Tibial artery (tissue), 4 donors: ENCODE measurements at regions not wholly inside any gene's neighbourhood (a gene's known extent, or its start where the extent isn't known, plus 50 kb on each side); places are given as distances from the start of the nearest gene placed in this dataset.

Experiments
- DNase-seq, 2 donors: peaks; one replicate each; pipeline ENCODE4 v3.0.0-alpha.2; 2019
- H3K27ac ChIP-seq, 2 donors: fragments of 200-600 bp; sonication (generic) in 1 of 2; 1 replicate in 1 of 2; 2 replicates in 1 of 2; pipeline ENCODE4 v1.5.1; 2018 to 2019; ENCODE audit warnings: mild to moderate bottlenecking in 1 of 2
- H3K27me3 ChIP-seq, 2 donors: fragments of 200-600 bp; sonication (generic) in 1 of 2; one replicate each; pipeline versions ENCODE4 v1.5.1 to v1.6.0; 2016 to 2019
- H3K36me3 ChIP-seq, 3 donors: fragments of 200-600 bp; sonication (generic) in 2 of 3; one replicate each; pipeline ENCODE4 v1.5.1; 2016 to 2019; ENCODE audit warnings: mild to moderate bottlenecking in 2 of 3
- H3K4me1 ChIP-seq, 4 donors: fragments of 200-600 bp; sonication (generic) in 2 of 4; 1 replicate in 3 of 4; 2 replicates in 1 of 4; pipeline ENCODE4 v1.5.1; 2016 to 2019
- H3K4me3 ChIP-seq, 2 donors: fragments of 200-600 bp; sonication (generic) in 1 of 2; 1 replicate in 1 of 2; 2 replicates in 1 of 2; pipeline ENCODE4 v1.5.1; 2018 to 2019; ENCODE audit warnings: mild to moderate bottlenecking in 2 of 2
- H3K9me3 ChIP-seq, 3 donors: fragments of 200-600 bp; sonication (generic) in 1 of 3; one replicate each; pipeline ENCODE4 v1.5.1; 2016 to 2019
- CTCF ChIP-seq, 2 experiments: fragments of 200-600 bp in 1 of 2; fragments of 450-650 bp in 1 of 2; IDR thresholded peaks; one replicate each; pipeline ENCODE4 v1.5.1; 2017 to 2019; ENCODE audit warnings: antibody characterized with exemption in 2 of 2, mild to moderate bottlenecking in 1 of 2, moderate library complexity in 1 of 2
- intact Hi-C: fragments of 100-400 bp; cut with DNase I; formaldehyde crosslinking; loops from one replicate; pipeline ENCODE4 v1.15.0; 2023; ENCODE audit warnings: low total_unique reads

- no peaks in the 10 kb centered on the region for H3K27me3 ChIP-seq
- no peaks in the 10 kb centered on the region for H3K36me3 ChIP-seq
- intact Hi-C loops, result no loop called here
- no peak overlapping the region for H3K4me3 ChIP-seq
- no peak for DNase-seq
- H3K4me1 ChIP-seq, result no peaks in the 10 kb centered on the region
- no peaks in the 10 kb centered on the region for H3K9me3 ChIP-seq
- no peak for TF ChIP-seq CTCF (IDR thresholded peaks at IDR 0.05)
- H3K27ac ChIP-seq, result no peak overlapping the region
These were observed 559.2 kb downstream of the KCNJ18 start for GRCh38 chr17:22251498-22251897.

DNA sequence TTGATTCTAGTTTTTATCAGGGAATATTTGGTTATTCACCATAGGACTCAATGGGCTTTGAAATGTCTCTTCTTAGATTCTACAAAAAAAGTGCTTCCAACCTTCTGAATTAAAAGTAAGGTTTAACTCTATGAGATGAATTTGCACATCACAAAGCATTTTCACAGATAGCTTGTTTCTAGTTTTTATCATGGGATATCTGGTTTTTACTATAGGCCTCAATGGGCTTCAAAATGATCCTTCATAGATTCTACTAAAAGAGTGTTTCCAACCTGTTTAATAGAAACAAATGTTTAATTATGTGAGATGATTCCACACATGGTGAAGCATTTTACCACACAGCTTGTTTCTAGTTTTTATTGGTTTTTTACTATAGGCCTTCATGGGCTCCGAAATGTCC is 560.7 kb downstream of the KCNJ18 start:
- Histone ChIP-seq H3K27me3 (no peaks in the 10 kb centered on the region), H3K36me3 (no peaks in the 10 kb centered on the region), H3K27ac (no peak overlapping the region), H3K4me1 (no peaks in the 10 kb centered on the region), H3K9me3 (no peaks in the 10 kb centered on the region), H3K4me3 (no peak overlapping the region)
- intact Hi-C loops, result no loop called here
- TF ChIP-seq CTCF (IDR thresholded peaks at IDR 0.05), result no peak
- no peak for DNase-seq

DNA sequence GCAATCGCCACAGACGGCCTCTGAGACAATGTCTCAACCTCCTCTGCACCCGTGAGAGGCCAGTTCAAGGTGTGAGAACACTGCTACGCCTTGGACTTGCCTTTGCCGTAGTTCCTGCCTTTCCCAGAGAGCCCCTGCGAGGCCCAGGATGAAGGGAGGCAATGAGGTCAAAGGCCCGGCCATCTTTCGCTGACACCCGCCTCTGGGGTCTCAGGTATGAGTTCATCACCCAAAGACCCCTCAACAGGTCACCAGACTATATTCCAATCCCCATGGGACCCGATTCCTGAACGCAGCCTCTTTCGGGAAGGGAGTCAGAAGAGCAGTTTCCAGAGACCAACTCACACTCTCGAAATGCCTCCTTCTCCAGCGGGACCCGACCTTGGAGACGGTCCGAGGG is 573.5 kb downstream of the KCNJ18 start:
- no peak for DNase-seq
- intact Hi-C loops, result no loop called here
- peaks cover 0 to 13% (median 0%) of the 10 kb centered on the region in 3 donors for H3K9me3 ChIP-seq

GRCh38 chr17:22266231-22266630 is 573.9 kb downstream of the KCNJ18 start:
- Histone ChIP-seq H3K4me1 (no peaks in the 10 kb centered on the region), H3K36me3 (no peaks in the 10 kb centered on the region), H3K4me3 (no peak overlapping the region), H3K27me3 (no peaks in the 10 kb centered on the region), H3K27ac (no peak overlapping the region), H3K9me3 (peaks cover 0 to 13% (median 0%) of the 10 kb centered on the region in 3 donors)
- intact Hi-C loops, result no loop called here
- no peak for DNase-seq
- TF ChIP-seq CTCF (IDR thresholded peaks at IDR 0.05), result no peak

More for the DNA sequence above, 573.5 kb downstream of the KCNJ18 start:
- H3K27ac ChIP-seq, result no peak overlapping the region
- no peak for TF ChIP-seq CTCF (IDR thresholded peaks at IDR 0.05)
- H3K27me3 ChIP-seq, result no peaks in the 10 kb centered on the region
- H3K36me3 ChIP-seq, result no peaks in the 10 kb centered on the region
- no peak overlapping the region for H3K4me3 ChIP-seq
- no peaks in the 10 kb centered on the region for H3K4me1 ChIP-seq

GRCh38 chr17:22267019-22267418 is 574.7 kb downstream of the KCNJ18 start:
- H3K36me3 ChIP-seq, result no peaks in the 10 kb centered on the region
- TF ChIP-seq CTCF (IDR thresholded peaks at IDR 0.05), result no peak
- DNase-seq, result no peak
- no peak overlapping the region for H3K4me3 ChIP-seq
- no peaks in the 10 kb centered on the region for H3K27me3 ChIP-seq
- peaks cover 0 to 13% (median 0%) of the 10 kb centered on the region in 3 donors for H3K9me3 ChIP-seq
- intact Hi-C loops, result no loop called here
- H3K4me1 ChIP-seq, result no peaks in the 10 kb centered on the region
- no peak overlapping the region for H3K27ac ChIP-seq
